Left cardiac atrium (tissue), 4 donors: ENCODE measurements at regions not wholly inside any gene's neighbourhood (a gene's known extent, or its start where the extent isn't known, plus 50 kb on each side); places are given as distances from the start of the nearest gene placed in this dataset.
"Not testable (repeated sequence)": the region's sequence is repeated elsewhere in the genome, so short reads cannot be mapped to it uniquely, and the experiment has no call there.

Source experiments
- ATAC-seq, 2 donors: fragments of 200-7000 bp; cut with Tn5 transposase; one replicate each; pipeline ENCODE4 v1.9.1; 2020; ENCODE audit warnings: mild to moderate bottlenecking in 2 of 2, moderate library complexity in 2 of 2
- DNase-seq: peaks from one replicate; pipeline ENCODE4 v3.0.0-alpha.2; 2020
- intact Hi-C, 2 donors: fragments of 100-400 bp; cut with DNase I; formaldehyde crosslinking; loops; one replicate each; pipeline versions ENCODE4 v1.14.1 to v1.15.1; 2022 to 2023
- microRNA-seq, 2 donors: library from miRNA; unstranded; fragments of <30 nt; microRNA quantifications; one replicate each; pipeline ENCODE4 v1.2.0, GENCODE V29; 2020
- donor health status: DM: no; HTN: yes; CAD: no.
- donor health status: DM: no; HTN: yes; CAD: no; lungs with severe emphysema.
- donor health status: DM: yes; HTN: yes; CAD: no.
- donor health status: Dilated cardiomyopathy.

DNA sequence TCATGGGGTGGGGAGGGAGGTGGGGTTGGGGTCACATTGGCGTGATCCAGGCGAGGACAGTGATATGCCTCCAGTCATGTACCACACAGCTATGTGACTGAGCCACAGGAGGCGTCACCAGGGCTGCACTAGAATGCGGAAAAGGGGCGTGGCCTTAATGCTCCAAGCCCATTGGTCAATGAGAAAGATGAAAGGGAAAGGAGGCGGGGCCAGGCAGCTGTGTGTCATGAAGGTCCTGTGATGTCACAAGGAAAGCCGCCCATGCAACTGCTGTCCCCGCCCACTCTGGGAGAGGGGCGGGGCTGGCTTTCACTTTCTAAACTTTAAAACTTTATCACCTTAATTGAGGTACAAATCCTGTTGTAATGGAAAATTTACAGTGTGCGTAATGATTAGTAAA is 89.4 kb upstream of the ADCY2 start:
- intact Hi-C loops, ATAC-seq, DNase-seq: not testable (repeated sequence)

DNA sequence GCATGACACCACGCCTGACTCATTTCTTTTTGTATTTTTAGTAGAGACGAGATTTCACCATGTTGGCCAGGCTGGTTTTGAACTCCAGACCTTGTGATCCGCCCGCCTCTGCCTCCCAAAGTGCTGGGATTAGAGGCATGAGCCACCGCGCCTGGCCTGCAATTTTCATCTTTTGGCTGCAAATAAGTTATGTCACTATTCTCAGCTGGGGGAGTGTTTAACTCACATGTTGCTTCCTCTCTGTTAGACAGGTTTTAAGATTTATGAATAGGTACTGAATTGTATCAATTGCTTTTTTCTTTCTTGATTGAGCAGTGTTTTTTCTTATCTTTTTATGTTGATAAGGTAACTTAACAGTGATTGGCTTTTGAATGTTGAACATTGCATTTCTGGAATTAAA is 88.2 kb upstream of the ADCY2 start:
- DNase-seq, intact Hi-C loops, ATAC-seq: not testable (repeated sequence)

DNA sequence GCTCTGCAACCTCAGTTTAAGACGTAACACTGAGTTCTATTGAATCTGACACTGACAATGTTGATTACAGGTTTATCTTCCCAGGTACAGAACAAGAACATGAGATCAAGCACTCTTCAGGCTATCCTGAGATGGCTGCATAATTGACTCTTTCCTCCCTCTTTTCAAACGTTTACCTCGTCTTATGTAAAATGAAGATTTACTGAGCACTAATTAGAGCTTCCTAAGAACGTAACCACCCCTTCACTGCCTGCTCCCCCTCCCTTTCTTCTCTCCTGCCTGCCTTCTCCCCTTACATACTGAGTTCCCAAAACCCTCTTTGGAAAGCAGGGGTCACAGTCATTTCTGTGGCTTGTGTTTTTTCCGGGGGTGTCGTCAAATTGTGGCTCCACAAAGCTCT is 86.2 kb upstream of the ADCY2 start:
- ATAC-seq, DNase-seq, intact Hi-C loops: not testable (repeated sequence)

DNA sequence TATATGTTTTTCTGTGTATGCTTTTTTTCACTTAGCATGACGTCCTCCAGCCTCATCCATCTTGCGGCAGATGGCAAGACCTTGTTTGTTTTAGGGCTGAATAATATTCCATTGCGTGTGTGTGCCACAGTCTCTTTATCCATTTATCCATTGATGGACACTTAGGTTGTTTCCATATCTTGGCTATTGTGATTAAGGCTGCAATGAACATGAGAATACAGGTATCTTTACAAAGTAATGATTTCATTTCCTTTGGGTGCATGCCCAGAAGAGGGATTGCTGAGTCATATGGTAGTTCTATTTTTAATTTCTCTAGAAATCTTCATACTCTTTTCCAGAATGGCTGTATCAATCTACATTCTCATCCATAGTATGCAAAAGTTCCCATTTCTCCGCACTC is 85.3 kb upstream of the ADCY2 start:
- intact Hi-C loops, DNase-seq, ATAC-seq: not testable (repeated sequence)

DNA sequence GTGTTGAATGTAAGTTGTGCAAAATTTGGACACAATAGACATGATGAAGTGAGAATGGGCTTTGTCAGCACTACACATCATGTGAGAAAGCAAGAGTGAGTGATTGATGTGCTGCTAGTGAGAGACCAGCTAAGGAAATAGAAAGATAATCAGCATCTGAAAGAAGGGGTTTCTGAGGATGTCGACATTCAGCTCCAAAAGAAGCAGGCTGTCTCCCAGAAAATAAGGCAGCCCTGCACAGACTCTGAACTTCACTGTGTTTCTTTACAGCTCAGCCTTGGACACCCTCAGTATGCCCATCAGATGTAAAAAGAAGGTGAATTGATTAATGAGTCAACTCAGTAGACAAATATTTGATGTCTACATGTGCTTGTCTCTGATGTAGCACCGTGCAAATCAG is 80.8 kb upstream of the ADCY2 start:
- intact Hi-C loops = no loop called here

DNA sequence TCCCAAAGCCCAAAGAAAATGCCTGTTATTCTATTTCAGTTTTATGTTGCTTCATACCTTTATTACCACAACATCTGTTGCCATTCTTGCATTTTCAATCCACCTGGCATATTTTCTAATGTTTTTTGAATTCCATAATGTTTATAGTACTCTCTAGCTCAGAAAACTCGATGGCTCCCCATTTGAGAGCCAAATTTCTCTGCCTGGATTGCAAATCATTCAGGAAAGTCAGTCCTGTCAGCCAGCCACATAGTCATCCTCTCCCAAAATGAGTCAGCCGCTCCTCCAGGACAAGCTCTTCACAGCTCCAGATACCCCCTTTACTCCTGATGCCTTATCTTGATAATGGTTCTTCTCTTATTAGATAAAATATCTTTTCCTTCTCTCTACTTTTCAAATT is 78.2 kb upstream of the ADCY2 start:
- ATAC-seq = no peak
- DNase-seq = no peak
- intact Hi-C loops = no loop called here

More for the DNA sequence above, 80.8 kb upstream of the ADCY2 start:
- DNase-seq (no peak), ATAC-seq (no peak)

DNA sequence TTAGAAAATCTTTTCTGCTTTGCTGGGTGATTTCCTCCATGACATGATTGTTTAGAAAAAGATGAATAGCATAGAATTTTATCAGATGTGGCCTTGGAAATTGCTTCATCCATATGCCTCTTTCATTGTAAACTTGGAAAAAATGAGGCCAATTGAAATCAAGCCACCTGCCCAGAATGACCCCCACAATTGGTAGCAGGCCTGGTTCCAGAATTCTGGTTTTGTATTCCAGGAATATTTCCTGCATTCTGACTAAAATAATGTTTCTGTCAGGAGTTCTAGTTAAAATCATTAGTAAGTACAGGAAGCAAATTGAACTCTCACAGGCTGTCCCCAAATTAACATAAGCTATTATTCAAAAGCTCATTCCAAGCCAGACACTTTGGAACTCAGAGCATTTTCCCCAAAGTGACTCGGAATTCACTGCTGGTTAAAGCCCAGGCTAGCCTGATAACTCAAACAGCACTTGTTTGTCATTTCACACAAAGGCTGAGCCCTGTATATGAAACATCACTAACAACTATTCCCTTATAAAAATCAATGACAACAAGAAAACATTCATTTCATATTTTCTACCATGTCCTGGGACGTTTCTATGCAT is 75.1 kb upstream of the ADCY2 start:
- ATAC-seq (no peak), DNase-seq (no peak)
- intact Hi-C loops = no loop called here

DNA sequence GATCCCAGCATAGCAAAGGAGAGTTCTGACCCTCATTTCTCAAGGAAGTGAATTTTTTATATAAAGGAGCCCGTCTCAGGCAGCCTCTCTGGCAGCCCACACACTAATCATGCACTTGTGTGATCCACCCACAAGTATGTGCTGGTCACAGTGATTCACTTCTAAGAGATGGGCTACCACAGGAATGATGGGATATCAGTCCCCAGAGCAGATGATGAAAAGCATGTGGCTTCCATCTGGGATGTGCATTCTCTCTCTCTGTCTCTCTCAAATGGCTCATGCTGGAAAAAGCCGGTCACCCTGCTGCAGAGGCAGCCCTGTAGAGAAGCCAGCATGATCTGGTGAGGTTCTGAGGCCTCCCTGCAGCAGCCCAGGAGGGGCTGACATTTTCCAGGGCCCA is 74.2 kb upstream of the ADCY2 start:
- intact Hi-C loops = no loop called here

DNA sequence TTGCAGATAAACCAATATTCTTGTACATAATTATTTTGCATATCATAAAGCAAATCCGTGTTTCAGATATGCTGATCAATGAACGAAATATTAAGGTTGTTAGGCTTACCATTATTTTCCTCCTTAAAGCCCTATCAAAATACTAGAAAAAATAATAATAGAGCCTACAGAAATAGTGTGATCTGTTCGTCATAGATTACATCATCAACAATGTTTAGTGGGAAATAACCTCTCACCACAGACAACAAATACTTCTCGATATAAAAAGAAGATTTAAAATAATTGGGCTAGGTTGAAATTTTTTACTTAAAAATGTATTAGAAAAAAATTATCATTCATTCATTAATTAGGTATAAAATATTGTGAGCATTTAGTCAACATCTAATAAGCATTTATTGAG is 71.0 kb upstream of the ADCY2 start:
- DNase-seq (no peak), ATAC-seq (no peak)
- intact Hi-C loops = no loop called here

More for the DNA sequence above, 74.2 kb upstream of the ADCY2 start:
- ATAC-seq (peak in 1 of 2 donors; percentile 60), DNase-seq (no peak)

DNA sequence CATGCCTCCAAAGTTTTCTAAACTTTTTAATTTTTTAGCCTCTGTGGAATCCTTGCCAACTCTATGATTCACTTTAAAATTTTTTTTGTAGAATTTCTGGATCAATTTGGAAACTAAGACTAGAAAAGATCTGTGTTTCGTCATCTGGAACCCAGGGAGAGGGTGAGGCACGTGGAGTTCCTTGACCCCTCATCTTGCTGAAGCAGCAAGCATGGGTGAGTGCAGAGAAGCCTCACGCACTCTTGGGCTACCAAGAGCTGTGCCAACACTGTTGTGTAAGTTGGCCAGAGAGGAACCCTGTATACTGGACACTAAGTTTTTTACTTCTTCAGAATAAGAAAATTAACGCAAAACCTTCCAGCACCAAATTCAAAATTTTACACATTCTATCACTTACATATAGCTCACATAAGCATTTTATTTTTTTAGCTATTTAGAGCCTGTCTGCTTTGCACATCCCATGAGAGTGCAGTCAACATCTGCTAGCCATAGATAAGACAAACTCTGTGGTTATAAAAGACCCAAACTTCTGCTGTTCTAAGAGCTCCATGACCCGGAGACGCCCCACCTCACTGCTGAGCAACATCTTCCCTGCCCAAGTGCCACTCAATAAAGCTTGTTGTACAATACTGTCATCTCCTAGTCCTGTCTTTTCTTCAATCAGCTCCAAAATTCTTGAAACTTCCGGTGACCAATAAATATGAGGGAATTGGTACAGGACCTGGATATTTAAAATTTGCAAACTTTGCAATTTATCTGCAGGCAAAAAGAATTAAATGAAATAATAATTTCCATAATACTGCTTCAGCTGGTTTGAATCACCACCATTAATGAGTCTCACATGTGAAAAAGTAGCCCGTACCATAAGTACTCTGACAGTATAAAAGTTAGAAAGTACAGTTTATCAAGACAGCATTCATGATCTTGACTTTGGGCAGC is 69.7 kb upstream of the ADCY2 start:
- intact Hi-C loops = no loop called here
- peak in 1 of 2 donors; percentile 92 for ATAC-seq
- DNase-seq = peak; percentile 24

DNA sequence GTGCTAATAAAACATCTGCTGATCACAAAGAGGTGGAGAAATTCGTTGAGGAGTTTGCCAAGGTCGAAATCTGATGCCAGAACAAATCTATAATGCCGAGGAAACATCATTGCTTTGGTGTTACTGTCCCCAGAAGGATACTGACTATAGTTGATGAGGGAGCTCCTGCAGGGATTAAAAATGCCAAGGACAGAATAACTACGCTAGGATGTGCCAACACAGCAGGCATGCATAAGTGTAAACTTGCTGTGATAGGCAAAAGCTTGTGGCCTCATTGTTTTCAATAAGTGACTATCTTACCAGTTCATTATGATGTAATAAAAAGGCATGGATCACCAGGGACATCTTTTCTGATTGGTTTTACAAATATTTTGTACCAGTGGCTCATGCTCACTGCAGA is 66.8 kb upstream of the ADCY2 start:
- intact Hi-C loops = no loop called here
- DNase-seq (no peak), ATAC-seq (no peak)

DNA sequence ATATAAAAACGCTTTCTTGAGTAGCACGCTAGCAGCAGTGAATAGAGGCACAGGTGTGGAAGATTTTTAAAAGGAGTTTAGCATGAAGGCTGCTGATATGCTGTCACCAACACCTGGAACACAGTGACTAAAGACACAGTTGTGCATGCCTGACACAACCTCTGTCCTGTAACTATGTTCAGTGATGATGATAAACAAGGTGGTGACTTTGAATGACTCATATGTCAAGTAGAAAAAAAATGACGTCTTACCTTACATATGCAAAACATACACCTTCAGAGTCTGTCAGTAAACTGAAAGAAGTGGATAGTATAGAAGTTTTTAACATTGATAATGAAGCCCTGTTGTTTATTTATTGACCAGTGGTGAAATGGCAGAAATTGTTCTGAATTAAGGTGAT is 66.2 kb upstream of the ADCY2 start:
- no peak for ATAC-seq
- intact Hi-C loops = no loop called here
- DNase-seq = no peak

DNA sequence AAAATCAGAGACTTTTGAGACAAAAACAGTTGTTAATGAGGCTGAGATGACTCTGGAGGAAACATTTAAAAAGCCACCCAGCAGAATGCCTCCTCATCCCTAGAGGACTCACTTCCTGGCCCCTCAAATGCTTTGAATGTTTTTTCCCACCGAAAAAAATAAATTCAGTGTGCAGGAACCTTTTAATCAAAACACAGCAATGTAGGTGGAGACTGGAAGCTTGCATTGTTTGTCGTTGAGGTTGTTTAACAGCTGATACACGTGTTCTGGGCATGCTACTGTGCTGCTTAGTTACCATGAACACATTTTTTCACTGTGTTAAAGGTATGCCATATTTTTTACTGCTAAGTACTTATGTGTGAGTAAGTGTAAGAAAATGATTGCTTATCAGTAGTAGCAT is 65.7 kb upstream of the ADCY2 start:
- ATAC-seq = no peak
- DNase-seq = no peak
- intact Hi-C loops = no loop called here

DNA sequence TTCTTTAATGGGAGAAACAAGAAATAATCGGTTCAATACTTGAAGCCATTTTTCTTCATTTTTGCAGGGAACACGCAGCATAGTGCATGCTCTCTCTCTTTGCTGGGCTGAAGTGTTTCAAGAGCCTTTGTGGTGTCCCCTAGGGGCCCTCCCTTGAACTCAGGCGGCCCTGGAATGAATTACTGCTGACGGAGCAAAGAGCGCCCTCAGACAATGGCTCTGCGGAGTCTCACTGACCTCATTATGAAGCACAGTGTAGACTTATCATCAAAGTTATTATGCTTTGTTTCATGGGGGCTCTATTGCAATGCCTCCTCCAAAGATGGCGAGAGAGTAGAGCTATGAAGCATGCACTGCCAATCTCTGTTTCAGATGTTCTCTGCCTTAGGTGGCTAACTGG is 64.8 kb upstream of the ADCY2 start:
- intact Hi-C loops = no loop called here
- DNase-seq (no peak), ATAC-seq (peak in 1 of 2 donors; percentile 53)

Small RNAs in the stretch of these regions (microRNA-seq; reads per million reads assigned to microRNA genes)
- 0 reads per million in 2 donors for gene MIR4278
